OCI-LY1 (cell line): ENCODE measurements at regions not wholly inside any gene's neighbourhood (a gene's known extent, or its start where the extent isn't known, plus 50 kb on each side); places are given as distances from the start of the nearest gene placed in this dataset.

Source experiments
- H2AFZ ChIP-seq: fragments of 200-600 bp; sonication (generic), shearing (Covaris generic); 2 replicates; pipeline ENCODE4 v1.6.0; 2014; ENCODE audit warnings: antibody characterized with exemption, mild to moderate bottlenecking, low read length
- H3F3A ChIP-seq: fragments of 200-600 bp; sonication (generic), shearing (Covaris generic); 2 replicates; pipeline ENCODE4 v1.6.0; 2014; ENCODE audit warnings: mild to moderate bottlenecking, antibody characterized with exemption, low read length, moderate library complexity; ENCODE audit not compliant: insufficient read depth
- H3K27ac ChIP-seq: fragments of 200-600 bp; sonication (generic); 2 replicates; pipeline ENCODE4 v1.5.1; 2014; ENCODE audit warnings: low read length, mixed run types, mild to moderate bottlenecking, low read depth; ENCODE audit not compliant: poor library complexity, severe bottlenecking
- H3K27me3 ChIP-seq: fragments of 200-600 bp; sonication (generic); 2 replicates; pipeline ENCODE4 v1.6.0; 2014; ENCODE audit warnings: antibody characterized with exemption, mild to moderate bottlenecking, low read length, moderate library complexity; ENCODE audit not compliant: insufficient read depth
- H3K36me3 ChIP-seq: fragments of 200-600 bp; sonication (generic); 2 replicates; pipeline ENCODE4 v1.6.1; 2014; ENCODE audit warnings: mild to moderate bottlenecking, antibody characterized with exemption, low read length, moderate library complexity, mixed read lengths; ENCODE audit not compliant: insufficient read depth
- H3K4me1 ChIP-seq: fragments of 200-600 bp; sonication (generic); 2 replicates; pipeline ENCODE4 v1.5.1; 2014; ENCODE audit warnings: mild to moderate bottlenecking, low read length, moderate library complexity; ENCODE audit not compliant: insufficient read depth, severe bottlenecking
- H3K4me2 ChIP-seq: fragments of 200-600 bp; sonication (generic), shearing (Covaris generic); 2 replicates; pipeline ENCODE4 v1.6.1; 2014; ENCODE audit warnings: low read length
- H3K4me3 ChIP-seq: fragments of 200-600 bp; sonication (generic); 2 replicates; pipeline ENCODE4 v1.5.1; 2014; ENCODE audit warnings: low read length, low read depth, mild to moderate bottlenecking, mixed read lengths; ENCODE audit not compliant: poor library complexity, severe bottlenecking
- H3K79me2 ChIP-seq: fragments of 200-600 bp; shearing (Covaris generic); 2 replicates; pipeline ENCODE4 v1.6.1; 2016; ENCODE audit warnings: mixed run types, low read length, mixed read lengths; ENCODE audit not compliant: insufficient read depth
- H3K9ac ChIP-seq: fragments of 200-600 bp; sonication (generic), shearing (Covaris generic); 2 replicates; pipeline ENCODE4 v1.6.1; 2014; ENCODE audit warnings: mild to moderate bottlenecking, low read length, mixed read lengths
- H3K9me2 ChIP-seq: fragments of 200-600 bp; sonication (generic), shearing (Covaris generic); 2 replicates; pipeline ENCODE4 v1.6.1; 2014; ENCODE audit warnings: low read depth, mild to moderate bottlenecking, low read length, mixed read lengths
- H3K9me3 ChIP-seq: fragments of 200-600 bp; shearing (Covaris generic); 2 replicates; pipeline ENCODE4 v1.6.1; 2014; ENCODE audit warnings: low read length, mixed read lengths
- H4K20me1 ChIP-seq: fragments of 200-600 bp; sonication (generic), shearing (Covaris generic); 2 replicates; pipeline ENCODE4 v1.6.0; 2016; ENCODE audit warnings: mild to moderate bottlenecking, low read length; ENCODE audit not compliant: insufficient read depth
- CTCF ChIP-seq: fragments of 200-600 bp; sonication (generic), shearing (Covaris generic); IDR thresholded peaks from 2 replicates; pipeline ENCODE4 v1.5.1; 2017; ENCODE audit warnings: mild to moderate bottlenecking, antibody characterized with exemption, low read length, moderate library complexity, mixed read lengths
- EZH2 ChIP-seq: fragments of 200-600 bp; sonication (generic), shearing (Covaris generic); IDR thresholded peaks from 2 replicates; pipeline ENCODE4 v1.8.0; 2017; ENCODE audit warnings: borderline replicate concordance, mixed run types, mild to moderate bottlenecking, antibody characterized with exemption, low read length, moderate library complexity, mixed read lengths

DNA sequence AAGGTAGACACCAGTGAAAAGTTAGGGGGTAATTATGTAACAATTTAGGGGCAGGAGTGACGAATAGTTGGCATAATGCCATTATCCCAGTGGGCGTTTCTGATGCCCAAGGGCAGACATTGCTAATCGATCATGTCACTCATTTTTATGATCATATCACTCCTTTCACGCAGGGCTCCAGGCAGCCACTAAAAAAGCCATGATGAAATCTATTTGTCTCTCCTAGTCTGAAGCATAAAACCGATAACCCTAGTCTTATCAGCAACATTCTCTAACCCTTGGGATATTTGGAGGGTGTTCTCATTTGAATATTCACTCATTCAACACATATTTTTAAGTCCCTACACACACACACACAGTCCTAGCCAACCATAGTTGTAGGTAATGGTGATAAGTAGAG lies 114.9 kb downstream of the NMUR2 start:
- Histone ChIP-seq H3F3A (no peaks in the 10 kb centered on the region), H3K4me2 (no peak overlapping the region), H4K20me1 (no peaks in the 10 kb centered on the region), H3K4me1 (no peaks in the 10 kb centered on the region), H3K9me2 (no peaks in the 10 kb centered on the region), H3K27ac (no peak overlapping the region), H3K9ac (no peak overlapping the region), H3K9me3 (no peaks in the 10 kb centered on the region), H3K36me3 (no peaks in the 10 kb centered on the region), H3K79me2 (no peaks in the 10 kb centered on the region), H3K4me3 (no peak overlapping the region), H3K27me3 (no peaks in the 10 kb centered on the region), H2AFZ (no peak overlapping the region)
- TF ChIP-seq EZH2 (no peak), CTCF (no peak)

DNA sequence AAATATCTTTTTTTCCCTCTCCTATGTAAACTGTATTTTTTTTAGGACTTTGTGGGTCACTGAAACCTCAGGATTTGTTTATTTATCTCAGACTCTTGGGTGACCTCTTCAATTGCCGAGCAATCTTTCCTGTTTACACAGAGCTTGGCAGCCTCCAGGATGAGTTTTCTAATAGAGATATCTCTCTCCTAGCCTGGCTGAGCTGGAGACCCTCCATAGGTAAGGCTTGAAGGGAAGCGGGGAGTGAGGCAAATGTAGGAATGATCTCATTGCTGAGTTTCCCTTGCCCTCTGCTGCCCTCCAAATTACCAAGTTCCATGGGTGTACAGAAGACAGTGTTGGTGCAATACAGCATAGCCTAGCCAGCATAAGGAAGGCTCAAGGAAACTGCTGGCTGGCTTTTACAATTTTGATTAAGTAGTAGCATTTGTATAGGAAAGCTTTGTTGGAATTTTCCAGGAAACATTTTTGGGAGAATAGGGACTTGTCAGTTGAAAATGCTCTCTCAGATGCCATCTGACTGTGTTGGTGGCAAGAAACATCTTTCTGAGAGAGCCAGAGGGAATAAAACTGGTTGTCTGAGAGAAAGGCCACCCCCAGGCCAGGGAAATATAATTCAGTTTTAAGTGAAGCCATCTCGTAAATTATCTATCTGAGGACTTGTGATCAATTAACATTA lies 116.0 kb downstream of the NMUR2 start:
- no peak overlapping the region for H3K9ac ChIP-seq
- no peaks in the 10 kb centered on the region for H4K20me1 ChIP-seq
- no peaks in the 10 kb centered on the region for H3K4me1 ChIP-seq
- no peaks in the 10 kb centered on the region for H3K9me3 ChIP-seq
- H2AFZ ChIP-seq = no peak overlapping the region
- TF ChIP-seq EZH2 (no peak), CTCF (no peak)
- no peaks in the 10 kb centered on the region for H3K9me2 ChIP-seq
- H3K27ac ChIP-seq = no peak overlapping the region
- no peaks in the 10 kb centered on the region for H3K79me2 ChIP-seq
- H3K4me3 ChIP-seq = no peak overlapping the region
- no peak overlapping the region for H3K4me2 ChIP-seq
- no peaks in the 10 kb centered on the region for H3K27me3 ChIP-seq
- no peaks in the 10 kb centered on the region for H3F3A ChIP-seq
- H3K36me3 ChIP-seq = no peaks in the 10 kb centered on the region

DNA sequence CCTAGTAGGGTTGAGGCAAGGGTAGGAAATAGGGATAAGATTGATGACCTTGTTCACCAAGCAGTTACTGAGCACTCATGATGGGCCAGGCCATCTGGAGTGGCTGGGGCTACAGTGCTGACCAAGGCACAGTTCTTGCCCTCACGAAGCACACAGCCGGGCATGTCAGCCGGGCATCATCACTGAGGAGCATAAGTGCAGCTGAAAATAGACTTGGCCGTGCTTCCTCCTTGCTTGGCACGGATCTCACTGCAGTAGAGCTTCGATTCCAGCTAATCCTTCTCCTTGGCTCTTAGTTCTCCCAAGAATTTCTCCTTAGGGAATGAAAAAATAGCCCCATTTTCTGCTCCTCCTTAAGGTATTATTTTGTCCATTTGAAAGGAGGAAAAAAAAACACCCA lies 116.6 kb downstream of the NMUR2 start:
- H3K9me3 ChIP-seq = no peaks in the 10 kb centered on the region
- H2AFZ ChIP-seq = no peak overlapping the region
- H3K4me2 ChIP-seq = no peak overlapping the region
- TF ChIP-seq CTCF = no peak
- TF ChIP-seq EZH2 = no peak
- H3K27ac ChIP-seq = no peak overlapping the region
- H3K79me2 ChIP-seq = no peaks in the 10 kb centered on the region
- H3K9me2 ChIP-seq = no peaks in the 10 kb centered on the region
- no peak overlapping the region for H3K4me3 ChIP-seq
- no peaks in the 10 kb centered on the region for H4K20me1 ChIP-seq
- H3K9ac ChIP-seq = no peak overlapping the region
- H3K36me3 ChIP-seq = no peaks in the 10 kb centered on the region
- no peaks in the 10 kb centered on the region for H3K4me1 ChIP-seq
- H3K27me3 ChIP-seq = no peaks in the 10 kb centered on the region
- H3F3A ChIP-seq = no peaks in the 10 kb centered on the region
